Nephron progenitor cell (in vitro differentiated cells): ENCODE measurements at regions not wholly inside any gene's neighbourhood (a gene's known extent, or its start where the extent isn't known, plus 50 kb on each side); places are given as distances from the start of the nearest gene placed in this dataset.

Experiments used
- DNase-seq: peaks from one replicate; pipeline ENCODE4 v3.0.0; 2021
- H3K27ac Mint-ChIP-seq: 2 replicates; pipeline ENCODE4 v1.8.0; 2021; ENCODE audit warnings: mild to moderate bottlenecking, moderate library complexity, mixed read lengths
- H3K27me3 Mint-ChIP-seq: 2 replicates; pipeline ENCODE4 v1.8.0; 2021; ENCODE audit warnings: mild to moderate bottlenecking, low read depth, mixed read lengths; ENCODE audit not compliant: poor library complexity
- H3K36me3 Mint-ChIP-seq: 2 replicates; pipeline ENCODE4 v1.8.0; 2021; ENCODE audit warnings: low read depth, mixed read lengths
- H3K4me1 Mint-ChIP-seq: 2 replicates; pipeline ENCODE4 v1.8.0; 2021; ENCODE audit warnings: mixed read lengths
- H3K4me3 Mint-ChIP-seq: 2 replicates; pipeline ENCODE4 v1.8.0; 2021; ENCODE audit warnings: mild to moderate bottlenecking, moderate library complexity, mixed read lengths
- H3K9me3 Mint-ChIP-seq: 2 replicates; pipeline ENCODE4 v1.8.0; 2021; ENCODE audit warnings: mild to moderate bottlenecking, moderate library complexity, mixed read lengths
- CTCF ChIP-seq: fragments of 200-600 bp; sonication (generic); IDR thresholded peaks from 2 replicates; pipeline ENCODE4 v1.5.0; 2021; ENCODE audit warnings: antibody characterized with exemption

DNA sequence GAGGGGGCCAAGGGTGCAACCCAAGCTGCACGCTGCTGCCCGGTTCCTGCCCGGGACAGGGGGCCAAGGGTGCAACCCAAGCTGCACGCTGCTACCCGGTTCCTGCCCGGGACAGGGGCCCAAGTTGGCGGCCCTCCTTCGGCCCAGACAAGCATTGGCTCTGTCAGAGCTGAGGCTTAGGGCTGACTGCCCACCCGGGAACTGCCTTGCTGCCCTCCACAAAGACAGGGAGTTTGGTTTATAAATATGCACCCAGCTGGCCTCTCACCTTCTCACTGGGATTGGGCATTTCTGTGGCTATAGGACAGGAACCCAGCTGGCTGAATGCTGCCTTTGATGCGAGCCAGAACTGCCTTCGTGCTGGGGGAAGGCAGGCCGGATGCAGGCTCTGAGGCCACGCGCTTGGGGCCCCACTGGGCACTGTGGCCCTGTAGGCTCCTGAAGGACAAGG, 105.7 kb downstream of the IRX5 start:
- TF ChIP-seq CTCF, result no peak
- Mint-ChIP-seq H3K27ac (no peak overlapping the region), H3K9me3 (no peaks in the 10 kb centered on the region), H3K4me3 (no peak overlapping the region), H3K36me3 (no peaks in the 10 kb centered on the region), H3K27me3 (peaks cover 27% of the 10 kb centered on the region), H3K4me1 (peaks cover 18% of the 10 kb centered on the region)
- no peak for DNase-seq

GRCh38 chr16:55037046-55037445, 106.4 kb downstream of the IRX5 start:
- no peak overlapping the region for H3K27ac Mint-ChIP-seq
- H3K36me3 Mint-ChIP-seq, result no peaks in the 10 kb centered on the region
- H3K4me1 Mint-ChIP-seq, result peaks cover 18% of the 10 kb centered on the region
- no peak overlapping the region for H3K4me3 Mint-ChIP-seq
- peaks cover 29% of the 10 kb centered on the region for H3K27me3 Mint-ChIP-seq
- TF ChIP-seq CTCF, result no peak
- no peak for DNase-seq
- no peaks in the 10 kb centered on the region for H3K9me3 Mint-ChIP-seq

- DNase-seq, result no peak
- H3K27ac Mint-ChIP-seq, result no peak overlapping the region
- peaks cover 26% of the 10 kb centered on the region for H3K27me3 Mint-ChIP-seq
- no peak for TF ChIP-seq CTCF
- no peak overlapping the region for H3K4me3 Mint-ChIP-seq
- no peaks in the 10 kb centered on the region for H3K36me3 Mint-ChIP-seq
- peaks cover 18% of the 10 kb centered on the region for H3K4me1 Mint-ChIP-seq
- H3K9me3 Mint-ChIP-seq, result no peaks in the 10 kb centered on the region
Measured at GRCh38 chr16:55037966-55038365, 107.3 kb downstream of the IRX5 start.

GRCh38 chr16:55039042-55039441, 108.4 kb downstream of the IRX5 start:
- Mint-ChIP-seq H3K27me3 (peaks cover 26% of the 10 kb centered on the region), H3K4me1 (peaks cover 18% of the 10 kb centered on the region), H3K4me3 (no peak overlapping the region), H3K36me3 (no peaks in the 10 kb centered on the region), H3K27ac (no peak overlapping the region), H3K9me3 (no peaks in the 10 kb centered on the region)
- DNase-seq, result no peak
- no peak for TF ChIP-seq CTCF

DNA sequence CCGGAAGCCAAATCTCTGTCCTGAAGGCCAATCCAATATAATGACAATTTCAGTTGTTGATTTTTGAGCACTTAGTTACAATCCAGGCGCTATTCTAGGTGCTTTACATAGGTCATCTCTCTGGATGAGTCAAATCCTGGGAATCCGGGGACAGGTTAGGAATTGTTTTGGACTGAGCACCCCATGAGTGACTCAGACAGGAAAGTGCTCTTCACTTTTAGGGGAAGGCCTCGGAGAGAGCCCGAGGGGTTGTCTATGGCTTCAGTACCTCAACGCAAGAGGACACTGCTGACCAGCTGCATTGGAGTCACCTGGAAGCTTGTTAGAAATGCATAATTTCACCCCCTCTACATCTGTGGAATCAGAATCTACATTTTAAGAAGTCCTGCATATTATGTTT, 108.8 kb downstream of the IRX5 start:
- no peak overlapping the region for H3K27ac Mint-ChIP-seq

More for the DNA sequence above, 108.8 kb downstream of the IRX5 start:
- no peaks in the 10 kb centered on the region for H3K9me3 Mint-ChIP-seq
- H3K36me3 Mint-ChIP-seq, result no peaks in the 10 kb centered on the region
- TF ChIP-seq CTCF, result no peak
- no peak for DNase-seq
- peaks cover 18% of the 10 kb centered on the region for H3K4me1 Mint-ChIP-seq
- H3K4me3 Mint-ChIP-seq, result no peak overlapping the region
- H3K27me3 Mint-ChIP-seq, result peaks cover 26% of the 10 kb centered on the region
